Left hindlimb (tissue), 1 donor: ENCODE measurements at regions not wholly inside any gene's neighbourhood (a gene's known extent, or its start where the extent isn't known, plus 50 kb on each side); places are given as distances from the start of the nearest gene placed in this dataset.
"Not testable (repeated sequence)": the region's sequence is repeated elsewhere in the genome, so short reads cannot be mapped to it uniquely, and the experiment has no call there.

ENCODE experiments used
- DNase-seq: peaks from one replicate; pipeline ENCODE4 v3.0.0-alpha.2; 2018

DNA sequence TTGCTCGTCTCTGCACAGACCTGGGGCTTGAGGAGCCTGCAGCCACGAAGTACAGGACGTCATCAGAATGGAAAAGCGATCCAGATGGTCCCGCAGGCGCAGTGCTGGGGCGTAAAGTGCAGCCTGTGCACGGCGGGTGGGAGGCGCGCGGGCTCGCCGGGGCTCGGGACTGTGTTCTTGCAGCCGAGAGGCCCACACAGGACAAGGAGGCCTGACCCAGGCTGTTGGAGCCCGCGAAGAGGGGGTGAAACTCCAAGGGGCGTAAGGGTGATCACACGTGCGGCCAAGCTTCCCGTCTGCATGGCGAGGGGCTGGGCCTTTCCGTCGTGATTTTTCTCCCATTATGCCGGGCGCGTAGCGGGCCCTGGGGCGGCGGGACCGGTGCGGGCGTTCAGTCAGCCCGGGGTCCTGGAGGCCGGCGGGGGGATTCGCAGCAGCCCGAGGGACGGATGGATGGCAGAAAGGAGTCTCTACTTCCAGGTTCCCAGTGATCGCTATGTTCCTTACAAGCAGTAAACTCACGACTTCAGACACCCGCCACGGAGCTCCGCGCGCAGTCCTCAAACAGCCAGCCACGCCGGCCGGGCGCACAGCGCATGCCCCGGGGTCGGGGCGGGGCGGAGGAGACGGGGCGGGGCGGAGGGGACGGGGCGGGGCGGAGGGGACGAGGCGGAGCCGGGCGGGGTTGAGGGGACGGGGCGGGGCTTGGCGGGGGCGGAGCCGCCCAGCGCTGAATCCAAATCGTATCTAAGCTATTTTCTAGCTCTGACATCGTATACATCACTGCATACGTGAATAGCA is 141.0 kb upstream of the KCNJ18 start:
- DNase-seq = peak; percentile 92

GRCh38 chr17:21558921-21559320 is 133.4 kb upstream of the KCNJ18 start:
- DNase-seq = not testable (repeated sequence)

DNA sequence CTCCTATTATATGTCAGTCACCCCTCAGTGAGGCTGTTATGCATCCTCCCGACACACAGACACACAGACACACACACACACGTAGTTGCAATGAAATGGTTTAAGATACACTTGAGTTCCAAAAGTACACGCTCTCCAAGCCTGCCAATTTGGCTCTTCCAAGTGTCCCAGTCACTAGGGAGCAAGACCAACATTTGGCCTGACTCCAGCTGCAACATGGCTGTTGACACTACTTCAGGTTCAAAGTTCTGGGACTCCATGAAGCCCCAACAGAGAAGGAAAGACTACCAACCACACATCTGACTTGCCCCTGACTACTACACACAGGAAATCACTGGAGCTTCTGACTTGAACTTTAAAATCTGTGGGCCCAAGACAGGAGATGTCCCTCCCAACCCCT is 128.1 kb upstream of the KCNJ18 start:
- DNase-seq = no peak

DNA sequence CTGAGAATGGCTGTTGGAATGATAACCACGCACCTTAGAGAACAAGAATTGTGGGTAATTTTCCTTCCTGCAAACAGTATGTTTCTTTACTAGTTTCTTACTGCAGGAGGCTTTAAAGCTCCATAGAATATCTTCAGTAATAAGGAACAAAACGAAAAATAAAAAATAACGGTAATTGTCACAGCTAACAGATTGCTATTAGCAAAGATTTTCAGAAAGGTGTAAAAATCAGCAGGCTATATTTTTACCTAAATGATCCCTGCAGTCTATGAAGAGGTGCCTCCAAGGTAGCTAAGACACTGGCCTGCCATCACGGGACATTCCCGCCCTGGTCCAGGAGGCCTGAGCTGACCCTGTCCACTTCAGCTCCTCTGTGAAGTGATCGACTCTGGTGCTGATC is 127.6 kb upstream of the KCNJ18 start:
- not testable (repeated sequence) for DNase-seq

DNA sequence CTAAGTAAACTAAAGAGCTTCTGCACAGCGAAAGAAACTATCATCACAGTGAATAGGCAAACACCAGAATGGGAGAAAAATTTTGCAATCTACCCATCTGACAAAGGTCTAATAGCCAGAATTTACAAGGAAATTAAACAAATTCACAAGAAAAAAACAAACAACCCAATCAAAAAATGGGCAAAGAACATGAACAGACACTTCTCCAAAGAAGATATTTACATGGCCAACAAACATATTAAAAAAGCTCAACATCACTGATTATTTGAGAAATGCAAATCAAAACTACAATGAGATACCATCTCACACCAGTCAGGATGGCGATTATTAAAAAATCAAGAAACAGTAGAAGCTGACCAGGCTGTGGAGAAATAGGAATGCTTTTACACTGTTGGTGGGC is 121.9 kb upstream of the KCNJ18 start:
- DNase-seq = not testable (repeated sequence)

GRCh38 chr17:21572148-21572547 is 120.2 kb upstream of the KCNJ18 start:
- DNase-seq = not testable (repeated sequence)

- not testable (repeated sequence) for DNase-seq
These were observed 118.9 kb upstream of the KCNJ18 start for GRCh38 chr17:21573271-21573960.

- peak; percentile 76 for DNase-seq
These were observed 118.2 kb upstream of the KCNJ18 start for GRCh38 chr17:21573961-21574610.

DNA sequence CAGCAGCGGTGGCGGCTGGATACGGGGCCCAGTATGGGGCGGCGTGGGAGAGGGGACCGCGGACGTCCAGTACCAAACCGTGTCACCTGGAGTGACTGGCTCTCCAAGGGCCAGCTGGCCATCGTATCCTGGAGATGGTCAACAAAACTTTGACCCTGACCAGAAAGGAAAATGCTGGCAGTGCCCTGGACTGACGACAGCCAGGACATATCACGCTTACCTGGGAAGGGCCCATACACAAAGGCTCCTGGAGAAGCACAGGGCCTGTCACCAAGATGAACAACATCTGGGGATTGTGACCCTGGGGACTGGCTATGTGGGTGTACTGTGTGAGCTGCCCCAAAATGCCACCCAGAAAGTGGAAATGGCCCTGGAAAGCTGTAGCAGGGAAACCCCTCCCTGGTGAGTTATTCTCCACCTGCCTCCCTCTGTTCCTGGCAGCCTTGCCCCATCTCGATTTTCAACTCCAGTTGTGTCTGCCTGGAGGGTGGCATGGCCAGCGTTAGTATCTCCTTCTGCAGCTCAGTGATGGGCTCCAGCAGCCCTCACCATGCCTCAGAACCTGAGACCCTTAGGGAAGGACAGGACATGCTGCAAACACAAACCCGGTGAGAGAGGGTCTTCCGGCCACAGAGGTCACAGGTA is 117.6 kb upstream of the KCNJ18 start:
- DNase-seq = not testable (repeated sequence)

GRCh38 chr17:21578783-21579182 is 113.5 kb upstream of the KCNJ18 start:
- not testable (repeated sequence) for DNase-seq

DNA sequence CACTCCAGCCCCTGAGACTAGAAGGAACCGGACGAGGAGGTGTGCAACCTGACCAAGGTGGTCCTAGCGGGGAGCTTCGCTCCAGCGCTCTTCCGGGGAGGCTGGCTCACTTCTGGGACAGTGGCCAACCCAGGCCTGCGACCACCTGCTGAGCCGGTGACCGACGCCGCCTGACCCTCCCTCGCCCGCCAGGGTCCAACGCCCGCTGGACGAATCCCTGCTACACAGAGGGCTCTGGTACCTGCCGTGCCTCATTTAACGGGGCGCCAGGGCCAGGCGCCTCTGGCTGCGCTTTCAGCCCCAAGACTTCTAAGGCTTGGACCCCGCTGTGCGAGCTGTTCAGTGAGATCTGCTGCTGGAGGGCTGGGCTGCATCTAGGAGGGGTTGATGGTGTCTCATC is 99.5 kb upstream of the KCNJ18 start:
- DNase-seq = no peak

GRCh38 chr17:21593452-21594105 is 98.7 kb upstream of the KCNJ18 start:
- DNase-seq = not testable (repeated sequence)

GRCh38 chr17:21595086-21595485 is 97.2 kb upstream of the KCNJ18 start:
- DNase-seq = no peak

DNA sequence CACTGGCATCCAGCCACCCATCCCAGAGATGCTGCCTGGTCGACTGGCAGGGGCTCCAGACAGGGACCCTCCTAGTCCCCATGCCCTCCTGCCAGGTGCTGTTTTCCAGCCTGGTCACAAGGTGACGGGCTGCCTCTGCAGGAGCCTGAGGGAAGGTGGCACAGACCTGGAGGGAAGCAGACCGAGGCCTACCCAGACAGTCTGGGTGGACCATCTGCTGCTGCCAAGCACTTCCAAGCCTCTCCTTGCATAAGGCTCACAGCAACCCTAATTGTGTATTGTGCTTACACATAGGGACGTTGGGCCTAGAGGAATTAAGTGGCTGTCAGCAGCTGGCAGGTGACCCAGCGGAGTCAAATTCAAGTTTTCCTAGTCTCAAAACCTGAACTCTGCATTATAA is 90.1 kb upstream of the KCNJ18 start:
- no peak for DNase-seq

GRCh38 chr17:21603292-21603691 is 89.0 kb upstream of the KCNJ18 start:
- not testable (repeated sequence) for DNase-seq

GRCh38 chr17:21611443-21611842 is 80.9 kb upstream of the KCNJ18 start:
- not testable (repeated sequence) for DNase-seq

GRCh38 chr17:21612123-21613070 is 79.9 kb upstream of the KCNJ18 start:
- not testable (repeated sequence) for DNase-seq

GRCh38 chr17:21613071-21613429 is 79.3 kb upstream of the KCNJ18 start:
- no peak for DNase-seq

DNA sequence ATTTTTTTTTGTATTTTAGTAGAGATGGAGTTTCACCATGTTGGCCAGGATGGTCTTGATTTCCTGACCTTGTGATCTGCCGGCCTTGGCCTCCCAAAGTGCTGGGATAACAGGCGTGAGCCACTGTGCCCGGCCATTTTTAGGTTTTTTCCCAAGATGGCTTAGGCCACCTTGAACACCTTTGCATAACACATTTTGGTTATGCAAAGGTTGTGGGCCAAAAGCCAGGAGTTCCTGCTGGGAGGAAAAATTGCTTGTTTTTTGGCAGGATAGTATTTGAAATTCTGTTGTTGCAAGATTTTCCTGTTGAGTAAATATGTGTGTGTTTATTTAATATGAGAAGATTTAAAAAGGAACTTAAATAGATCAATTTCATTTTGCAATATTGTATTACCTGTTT is 65.3 kb upstream of the KCNJ18 start:
- DNase-seq = not testable (repeated sequence)
